Mesenchymal stem cell (in vitro differentiated cells and primary cell): ENCODE measurements at regions not wholly inside any gene's neighbourhood (a gene's known extent, or its start where the extent isn't known, plus 50 kb on each side); places are given as distances from the start of the nearest gene placed in this dataset.

Source experiments
- DNase-seq: peaks from one replicate; pipeline ENCODE4 v3.0.0-alpha.2; 2013
- H2AFZ ChIP-seq: one replicate; pipeline ENCODE4 v1.6.1; 2013; ENCODE audit warnings: low read depth, mild to moderate bottlenecking, control low read depth, inconsistent platforms, low read length, moderate library complexity
- H2AK5ac ChIP-seq: 2 replicates; pipeline ENCODE4 v1.6.1; 2013; ENCODE audit warnings: low read length, moderate library complexity, mild to moderate bottlenecking, inconsistent platforms; ENCODE audit not compliant: severe bottlenecking
- H2BK120ac ChIP-seq: one replicate; pipeline ENCODE4 v1.6.1; 2013; ENCODE audit warnings: low read depth, mild to moderate bottlenecking, inconsistent platforms, low read length, moderate library complexity
- H2BK12ac ChIP-seq, 2 experiments: one replicate each; pipeline ENCODE4 v1.6.1; 2013; ENCODE audit warnings: inconsistent platforms in 2 of 2, low read length in 2 of 2, mild to moderate bottlenecking in 2 of 2, moderate library complexity in 2 of 2, control low read depth in 1 of 2
- H2BK15ac ChIP-seq: one replicate; pipeline ENCODE4 v1.6.1; 2013; ENCODE audit warnings: mild to moderate bottlenecking, low read depth, inconsistent platforms; ENCODE audit not compliant: poor library complexity, severe bottlenecking
- H2BK5ac ChIP-seq: 2 replicates; pipeline ENCODE4 v1.6.1; 2013; ENCODE audit warnings: low read depth, mild to moderate bottlenecking, low read length, control low read depth, inconsistent platforms; ENCODE audit not compliant: poor library complexity, severe bottlenecking
- H3K14ac ChIP-seq, 2 experiments: one replicate each; pipeline ENCODE4 v1.6.1; 2013; ENCODE audit warnings: inconsistent platforms in 2 of 2, low read length in 2 of 2, control low read depth in 1 of 2, mild to moderate bottlenecking in 1 of 2, moderate library complexity in 1 of 2
- H3K18ac ChIP-seq, 2 experiments: one replicate each; pipeline ENCODE4 v1.6.1; 2013; ENCODE audit warnings: inconsistent platforms in 2 of 2, low read length in 2 of 2, control low read depth in 1 of 2, low read depth in 1 of 2, mild to moderate bottlenecking in 1 of 2
- H3K23ac ChIP-seq, 2 experiments: one replicate each; pipeline ENCODE4 v1.6.1; 2013; ENCODE audit warnings: inconsistent platforms in 2 of 2, low read length in 2 of 2, mild to moderate bottlenecking in 2 of 2, moderate library complexity in 2 of 2, control low read depth in 1 of 2
- H3K27ac ChIP-seq: 2 replicates; pipeline ENCODE4 v1.5.1; 2013; ENCODE audit warnings: mild to moderate bottlenecking, moderate library complexity, low read length, control low read depth, inconsistent platforms; ENCODE audit not compliant: poor library complexity, severe bottlenecking
- H3K27me3 ChIP-seq, 2 experiments: 2 replicates each; pipeline versions ENCODE4 v1.6.1 to v1.7.0; 2013; ENCODE audit warnings: low read length in 2 of 2, mild to moderate bottlenecking in 2 of 2, moderate library complexity in 2 of 2, control low read depth in 1 of 2, inconsistent platforms in 1 of 2; ENCODE audit not compliant: control insufficient read depth in 1 of 2, insufficient read depth in 1 of 2
- H3K36me3 ChIP-seq, 2 experiments: 2 replicates each; pipeline versions ENCODE4 v1.6.1 to v1.7.0; 2013; ENCODE audit warnings: low read length in 2 of 2, control low read depth in 1 of 2, inconsistent platforms in 1 of 2, low read depth in 1 of 2, mild to moderate bottlenecking in 1 of 2; ENCODE audit not compliant: insufficient read depth in 2 of 2, control insufficient read depth in 1 of 2
- H3K4ac ChIP-seq, 2 experiments: one replicate each; pipeline ENCODE4 v1.6.1; 2013; ENCODE audit warnings: inconsistent platforms in 2 of 2, low read length in 2 of 2, mild to moderate bottlenecking in 2 of 2, moderate library complexity in 2 of 2, control low read depth in 1 of 2, low read depth in 1 of 2
- H3K4me1 ChIP-seq: 2 replicates; pipeline ENCODE4 v1.6.1; 2013; ENCODE audit warnings: low read depth, low read length, control low read depth; ENCODE audit not compliant: control insufficient read depth, insufficient read depth
- H3K4me2 ChIP-seq: 2 replicates; pipeline ENCODE4 v1.6.1; 2013; ENCODE audit warnings: low read length, mild to moderate bottlenecking, inconsistent platforms; ENCODE audit not compliant: poor library complexity, severe bottlenecking
- H3K4me3 ChIP-seq, 2 experiments: 2 replicates each; pipeline versions ENCODE4 v1.5.1 to v1.7.0; 2013; ENCODE audit warnings: low read length in 2 of 2, mild to moderate bottlenecking in 2 of 2, control low read depth in 1 of 2, low read depth in 1 of 2; ENCODE audit not compliant: insufficient read depth in 1 of 2
- H3K79me1 ChIP-seq: replicated peaks from 2 replicates; pipeline ENCODE4 v1.6.1; 2013; ENCODE audit warnings: mild to moderate bottlenecking, control low read depth, low read length, inconsistent platforms; ENCODE audit not compliant: poor library complexity, severe bottlenecking
- H3K9ac ChIP-seq: 2 replicates; pipeline ENCODE4 v1.7.0; 2013; ENCODE audit warnings: mild to moderate bottlenecking, low read length, moderate library complexity
- H3K9me3 ChIP-seq: 2 replicates; pipeline ENCODE4 v1.7.0; 2013; ENCODE audit warnings: mild to moderate bottlenecking, low read length; ENCODE audit not compliant: control insufficient read depth
- H4K8ac ChIP-seq: one replicate; pipeline ENCODE4 v1.6.1; 2013; ENCODE audit warnings: inconsistent platforms, mild to moderate bottlenecking, low read length, moderate library complexity
- H4K91ac ChIP-seq: one replicate; pipeline ENCODE4 v1.6.1; 2013; ENCODE audit warnings: mild to moderate bottlenecking, low read length, inconsistent platforms
- WGBS: methylation state at CpG from one replicate; pipeline ENCODE4 v1.1.7; 2013; ENCODE audit warnings: mixed read lengths; 5-methylcytosine and 5-hydroxymethylcytosine counted together

GRCh38 chr5:8516356-8516755 lies 647.4 kb downstream of the MTRR start:
- Histone ChIP-seq H3K4ac (no peak overlapping the region), H4K91ac (no peak overlapping the region), H3K18ac (no peak overlapping the region), H2AFZ (no peak overlapping the region), H3K23ac (no peak overlapping the region), H3K4me3 (no peak overlapping the region), H3K14ac (no peak overlapping the region), H3K9me3 (no peaks in the 10 kb centered on the region), H2AK5ac (no peak overlapping the region), H2BK12ac (no peak overlapping the region), H3K79me1 (no peaks in the 10 kb centered on the region), H3K9ac (no peak overlapping the region), H3K27me3 (no peaks in the 10 kb centered on the region), H2BK120ac (no peak overlapping the region), H2BK15ac (no peak overlapping the region), H2BK5ac (no peak overlapping the region), H3K4me2 (no peak overlapping the region), H3K4me1 (peaks cover 3% of the 10 kb centered on the region), H3K27ac (no peak overlapping the region), H4K8ac (no peak overlapping the region), H3K36me3 (no peaks in the 10 kb centered on the region)
- WGBS: 76% methylated on average over 4 of the region's 4 CpGs
- no peak for DNase-seq

- Histone ChIP-seq H3K27ac (no peak overlapping the region), H2AFZ (no peak overlapping the region), H3K4ac (no peak overlapping the region), H2BK120ac (no peak overlapping the region), H3K4me2 (no peak overlapping the region), H3K4me1 (peaks cover 3% of the 10 kb centered on the region), H3K23ac (no peak overlapping the region), H2BK12ac (no peak overlapping the region), H2BK5ac (no peak overlapping the region), H4K8ac (no peak overlapping the region), H4K91ac (no peak overlapping the region), H3K9ac (no peak overlapping the region), H3K18ac (no peak overlapping the region), H3K27me3 (no peaks in the 10 kb centered on the region), H3K4me3 (no peak overlapping the region), H3K9me3 (no peaks in the 10 kb centered on the region), H2BK15ac (no peak overlapping the region), H3K79me1 (no peaks in the 10 kb centered on the region), H3K36me3 (no peaks in the 10 kb centered on the region), H2AK5ac (no peak overlapping the region), H3K14ac (no peak overlapping the region)
- peak; percentile 35 for DNase-seq
- 10% methylated on average over 3 of the region's 6 CpGs for WGBS
Observed at GRCh38 chr5:8517456-8517855, 648.5 kb downstream of the MTRR start.

- DNase-seq: no peak
- WGBS: 68% methylated on average over 3 of the region's 3 CpGs
- no peak overlapping the region for H3K14ac ChIP-seq
- no peak overlapping the region for H3K4ac ChIP-seq
- no peaks in the 10 kb centered on the region for H3K9me3 ChIP-seq
- no peak overlapping the region for H3K23ac ChIP-seq
- no peak overlapping the region for H3K18ac ChIP-seq
- no peak overlapping the region for H2AK5ac ChIP-seq
- no peak overlapping the region for H2BK12ac ChIP-seq
- H3K4me3 ChIP-seq: no peak overlapping the region
- no peak overlapping the region for H3K27ac ChIP-seq
- H4K8ac ChIP-seq: no peak overlapping the region
- no peak overlapping the region for H2BK15ac ChIP-seq
- no peak overlapping the region for H2BK5ac ChIP-seq
- H2AFZ ChIP-seq: no peak overlapping the region
- no peak overlapping the region for H4K91ac ChIP-seq
- no peak overlapping the region for H3K4me2 ChIP-seq
- H3K27me3 ChIP-seq: no peaks in the 10 kb centered on the region
- H3K36me3 ChIP-seq: no peaks in the 10 kb centered on the region
- no peak overlapping the region for H3K9ac ChIP-seq
- H3K79me1 ChIP-seq: no peaks in the 10 kb centered on the region
- H2BK120ac ChIP-seq: no peak overlapping the region
- H3K4me1 ChIP-seq: peaks cover 3% of the 10 kb centered on the region
Observed at GRCh38 chr5:8520917-8521316, 652.0 kb downstream of the MTRR start.

GRCh38 chr5:8521991-8522390 lies 653.0 kb downstream of the MTRR start:
- H3K79me1 ChIP-seq: no peaks in the 10 kb centered on the region
- WGBS: 80% methylated on average over 8 of the region's 8 CpGs
- DNase-seq: no peak

More at GRCh38 chr5:8521991-8522390, 653.0 kb downstream of the MTRR start:
- Histone ChIP-seq H2AFZ (no peak overlapping the region), H4K8ac (no peak overlapping the region), H3K18ac (no peak overlapping the region), H4K91ac (no peak overlapping the region), H3K9ac (no peak overlapping the region), H3K4ac (no peak overlapping the region), H2BK120ac (no peak overlapping the region), H2BK5ac (no peak overlapping the region), H3K9me3 (no peaks in the 10 kb centered on the region), H3K14ac (no peak overlapping the region), H2AK5ac (no peak overlapping the region), H3K23ac (no peak overlapping the region), H3K27me3 (no peaks in the 10 kb centered on the region), H3K36me3 (no peaks in the 10 kb centered on the region), H3K27ac (no peak overlapping the region), H3K4me3 (no peak overlapping the region), H3K4me2 (no peak overlapping the region), H3K4me1 (peaks cover 3% of the 10 kb centered on the region), H2BK12ac (no peak overlapping the region), H2BK15ac (no peak overlapping the region)
